SJCRH30 (cell line): ENCODE measurements at regions not wholly inside any gene's neighbourhood (a gene's known extent, or its start where the extent isn't known, plus 50 kb on each side); places are given as distances from the start of the nearest gene placed in this dataset.

Source experiments
- DNase-seq, 2 experiments: peaks; one replicate each; pipeline ENCODE4 v3.0.0-alpha.2; 2015 to 2020
- H3K27ac ChIP-seq: fragments of 250-450 bp; sonication (Bioruptor Pico); 2 replicates; pipeline ENCODE4 v1.5.1; 2020; ENCODE audit warnings: mild to moderate bottlenecking, moderate library complexity
- H3K27me3 ChIP-seq: fragments of 250-450 bp; sonication (Bioruptor Pico); 2 replicates; pipeline ENCODE4 v1.5.1; 2020; ENCODE audit warnings: mild to moderate bottlenecking, moderate library complexity
- H3K36me3 ChIP-seq: fragments of 250-450 bp; sonication (Bioruptor Pico); 2 replicates; pipeline ENCODE4 v1.5.1; 2020; ENCODE audit warnings: mild to moderate bottlenecking, moderate library complexity
- H3K4me1 ChIP-seq: fragments of 250-450 bp; sonication (Bioruptor Pico); 2 replicates; pipeline ENCODE4 v1.5.1; 2020; ENCODE audit warnings: mild to moderate bottlenecking, moderate library complexity
- H3K4me3 ChIP-seq: fragments of 250-450 bp; sonication (Bioruptor Pico); 2 replicates; pipeline ENCODE4 v1.5.1; 2020; ENCODE audit warnings: mild to moderate bottlenecking, moderate library complexity
- H3K9me3 ChIP-seq: fragments of 250-450 bp; sonication (Bioruptor Pico); replicated peaks from 2 replicates; pipeline ENCODE4 v1.5.1; 2020; ENCODE audit warnings: mild to moderate bottlenecking, moderate library complexity

DNA sequence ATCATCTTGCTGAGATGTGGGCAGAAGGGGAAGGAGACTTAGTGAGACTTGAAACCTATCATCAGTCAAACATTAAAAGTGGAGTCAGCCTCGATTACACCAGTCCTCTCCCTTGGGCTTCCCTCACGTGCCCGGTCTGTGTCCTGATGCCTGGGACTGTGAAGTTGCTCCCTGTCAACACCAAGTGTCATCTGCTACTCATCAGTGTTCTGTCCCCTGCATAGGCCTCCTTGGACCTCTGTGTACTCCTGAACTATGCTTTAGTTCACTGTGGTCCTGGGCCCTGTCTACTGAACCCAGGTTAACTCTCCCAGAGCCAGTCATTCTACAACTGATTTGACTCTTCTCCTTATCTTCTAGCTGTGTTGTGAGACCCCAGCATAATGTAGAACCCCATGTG is 506.3 kb downstream of the TYW1 start:
- no peak overlapping the region for H3K4me3 ChIP-seq
- DNase-seq: no peak
- no peaks in the 10 kb centered on the region for H3K9me3 ChIP-seq
- no peak overlapping the region for H3K27ac ChIP-seq
- no peaks in the 10 kb centered on the region for H3K27me3 ChIP-seq
- no peaks in the 10 kb centered on the region for H3K36me3 ChIP-seq
- H3K4me1 ChIP-seq: no peaks in the 10 kb centered on the region

DNA sequence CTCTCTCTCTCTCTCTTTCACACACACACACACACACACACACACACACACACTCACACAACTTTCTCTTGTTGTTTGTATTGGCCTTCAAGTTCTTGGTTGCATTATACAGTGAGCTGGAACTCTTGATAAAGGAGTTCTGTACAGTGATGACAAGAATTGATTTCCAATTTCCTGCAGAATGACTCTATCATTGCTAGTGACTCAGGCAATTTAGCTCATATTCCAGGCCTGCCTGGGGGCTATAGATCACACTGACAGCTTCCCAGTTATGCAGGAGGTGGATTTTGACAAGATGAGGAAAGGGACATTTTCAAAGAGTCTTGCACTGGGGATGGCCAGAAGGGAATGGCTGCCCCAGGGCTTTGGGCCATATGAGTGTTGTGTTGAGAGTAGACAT is 508.8 kb downstream of the TYW1 start:
- Histone ChIP-seq H3K36me3 (no peaks in the 10 kb centered on the region), H3K4me1 (no peaks in the 10 kb centered on the region), H3K4me3 (no peak overlapping the region), H3K27ac (no peak overlapping the region), H3K27me3 (no peaks in the 10 kb centered on the region), H3K9me3 (no peaks in the 10 kb centered on the region)
- no peak for DNase-seq

GRCh38 chr7:67512481-67512880 is 515.8 kb downstream of the TYW1 start:
- Histone ChIP-seq H3K9me3 (no peaks in the 10 kb centered on the region), H3K36me3 (no peaks in the 10 kb centered on the region), H3K27me3 (no peaks in the 10 kb centered on the region), H3K4me3 (no peak overlapping the region), H3K27ac (no peak overlapping the region), H3K4me1 (no peaks in the 10 kb centered on the region)
- DNase-seq: no peak

- no peak for DNase-seq
- H3K4me1 ChIP-seq: no peaks in the 10 kb centered on the region
- H3K27me3 ChIP-seq: no peaks in the 10 kb centered on the region; the same call in 1 of the 2 replicates
- no peak overlapping the region for H3K4me3 ChIP-seq
- no peaks in the 10 kb centered on the region for H3K36me3 ChIP-seq
- peaks cover 6% of the 10 kb centered on the region for H3K9me3 ChIP-seq
- H3K27ac ChIP-seq: no peak overlapping the region
These were observed 521.9 kb downstream of the TYW1 start for GRCh38 chr7:67518580-67518979.

DNA sequence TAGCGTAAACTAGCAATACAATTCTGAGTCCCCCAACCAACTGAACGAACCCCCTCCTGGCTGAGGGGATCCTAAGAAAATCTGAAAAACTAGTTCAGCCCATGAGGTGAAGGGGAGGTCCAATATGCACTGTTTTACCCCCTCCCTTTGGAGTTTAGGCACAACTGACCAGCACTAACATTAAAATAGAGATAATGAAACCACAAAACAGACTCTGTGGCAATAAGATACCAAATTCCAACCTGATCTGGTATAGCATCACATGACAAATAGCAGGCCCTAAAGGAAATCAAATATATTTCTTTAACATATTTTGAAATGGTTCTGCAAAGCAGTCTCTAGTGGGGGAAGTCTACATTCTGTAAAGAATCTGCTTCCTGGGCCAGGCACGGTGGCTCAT is 522.5 kb downstream of the TYW1 start:
- Histone ChIP-seq H3K4me1 (no peaks in the 10 kb centered on the region), H3K27ac (no peak overlapping the region), H3K9me3 (peaks cover 6% of the 10 kb centered on the region), H3K27me3 (no peaks in the 10 kb centered on the region; the same call in 1 of the 2 replicates), H3K4me3 (no peak overlapping the region), H3K36me3 (no peaks in the 10 kb centered on the region)
- no peak for DNase-seq

DNA sequence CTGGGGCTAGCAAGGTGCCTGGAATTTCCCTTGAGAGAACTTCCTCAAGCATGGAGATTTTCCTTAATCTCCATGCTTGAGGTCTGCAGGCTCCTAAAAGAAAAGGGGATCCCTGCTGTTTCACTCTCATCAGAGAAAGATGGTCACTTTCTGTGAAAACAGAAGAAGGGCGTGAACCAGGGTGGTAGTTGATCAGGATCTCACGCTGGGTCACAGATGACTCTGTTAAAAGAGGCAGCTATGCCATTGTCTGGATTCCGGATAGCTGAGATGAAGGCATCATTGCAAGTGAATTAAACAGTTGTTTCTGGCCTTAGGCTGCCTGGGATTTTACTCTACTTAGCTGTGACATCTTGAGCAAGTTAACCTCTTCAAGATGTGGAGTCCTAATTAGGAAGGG is 525.9 kb downstream of the TYW1 start:
- DNase-seq: no peak
- no peak overlapping the region for H3K4me3 ChIP-seq
- H3K4me1 ChIP-seq: no peaks in the 10 kb centered on the region
- H3K27ac ChIP-seq: no peak overlapping the region
- peaks cover 6% of the 10 kb centered on the region for H3K9me3 ChIP-seq
- peaks cover 5% of the 10 kb centered on the region; the same call in 1 of the 2 replicates for H3K27me3 ChIP-seq
- H3K36me3 ChIP-seq: no peaks in the 10 kb centered on the region

DNA sequence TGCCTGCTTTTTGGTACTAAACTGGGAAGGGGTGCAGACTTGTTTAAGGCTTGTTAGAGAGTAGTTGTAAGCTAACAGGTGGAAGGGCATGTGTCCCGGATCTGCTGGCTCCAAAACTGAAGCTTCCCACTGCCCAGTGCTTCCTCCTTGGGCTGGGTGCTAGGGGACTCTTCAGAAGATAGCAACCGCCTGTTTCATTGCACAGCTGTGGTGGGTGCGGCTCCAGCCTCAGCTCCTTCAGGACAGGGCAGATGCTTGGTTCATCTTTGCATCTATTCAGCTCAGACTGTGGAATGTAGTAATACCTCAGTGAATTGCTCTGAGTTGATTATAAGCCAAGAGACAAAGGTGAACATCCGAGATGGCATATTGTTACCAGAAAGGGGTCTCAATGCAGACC is 527.1 kb downstream of the TYW1 start:
- H3K9me3 ChIP-seq: peaks cover 6% of the 10 kb centered on the region
- no peaks in the 10 kb centered on the region for H3K4me1 ChIP-seq
- H3K27me3 ChIP-seq: peaks cover 10% of the 10 kb centered on the region; the same call in 1 of the 2 replicates
- DNase-seq: no peak
- H3K4me3 ChIP-seq: no peak overlapping the region
- H3K27ac ChIP-seq: no peak overlapping the region
- H3K36me3 ChIP-seq: no peaks in the 10 kb centered on the region

DNA sequence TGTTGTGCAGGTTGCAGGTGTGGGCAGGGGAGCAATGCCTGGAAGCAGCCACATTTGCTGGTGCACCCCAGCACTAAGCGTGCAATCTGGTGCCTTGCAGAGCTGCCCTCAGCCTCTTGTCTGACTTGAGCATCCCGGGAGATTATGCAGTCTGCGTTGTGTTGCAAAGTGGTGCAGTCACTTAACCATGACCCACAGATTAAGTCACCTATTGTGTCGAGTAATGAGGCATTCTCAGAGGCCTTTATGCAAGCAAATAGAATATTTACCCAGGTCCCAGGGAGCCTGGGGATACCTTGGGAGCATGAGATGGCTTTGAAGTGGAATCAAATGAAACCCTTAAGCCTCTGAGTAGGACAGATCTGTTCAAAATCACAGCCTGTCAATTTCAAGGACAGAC is 529.0 kb downstream of the TYW1 start:
- Histone ChIP-seq H3K27me3 (peaks cover 10% of the 10 kb centered on the region; the same call in 1 of the 2 replicates), H3K9me3 (no peaks in the 10 kb centered on the region), H3K27ac (no peak overlapping the region), H3K4me3 (no peak overlapping the region), H3K4me1 (no peaks in the 10 kb centered on the region), H3K36me3 (no peaks in the 10 kb centered on the region)
- no peak for DNase-seq

- Histone ChIP-seq H3K4me3 (no peak overlapping the region), H3K36me3 (no peaks in the 10 kb centered on the region), H3K9me3 (no peaks in the 10 kb centered on the region), H3K4me1 (no peaks in the 10 kb centered on the region), H3K27ac (no peak overlapping the region), H3K27me3 (no peaks in the 10 kb centered on the region)
- no peak for DNase-seq
These were observed 538.8 kb downstream of the TYW1 start for GRCh38 chr7:67535241-67535989.

DNA sequence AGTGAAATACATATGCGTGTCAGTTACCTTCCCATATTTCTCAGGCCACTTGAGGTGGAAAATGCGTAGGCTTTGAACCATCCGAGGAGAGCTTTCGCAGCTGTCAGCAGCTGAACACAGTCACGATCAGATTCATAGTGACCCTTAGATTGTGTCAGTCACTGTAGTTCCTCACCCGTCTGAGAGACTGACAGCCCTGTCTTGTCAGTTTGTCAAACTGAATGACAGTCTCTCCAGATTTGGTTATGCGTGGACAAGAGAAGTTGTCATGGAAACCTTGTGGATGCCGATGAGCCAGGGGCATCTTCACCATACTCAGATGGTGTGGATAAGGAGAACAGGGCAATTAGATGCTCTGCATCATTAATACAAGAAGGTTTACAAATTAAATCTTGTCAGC is 546.3 kb downstream of the TYW1 start:
- DNase-seq: no peak
- no peaks in the 10 kb centered on the region for H3K36me3 ChIP-seq
- H3K9me3 ChIP-seq: no peaks in the 10 kb centered on the region
- H3K4me1 ChIP-seq: no peaks in the 10 kb centered on the region
- H3K27ac ChIP-seq: no peak overlapping the region
- no peak overlapping the region for H3K4me3 ChIP-seq
- H3K27me3 ChIP-seq: no peaks in the 10 kb centered on the region

DNA sequence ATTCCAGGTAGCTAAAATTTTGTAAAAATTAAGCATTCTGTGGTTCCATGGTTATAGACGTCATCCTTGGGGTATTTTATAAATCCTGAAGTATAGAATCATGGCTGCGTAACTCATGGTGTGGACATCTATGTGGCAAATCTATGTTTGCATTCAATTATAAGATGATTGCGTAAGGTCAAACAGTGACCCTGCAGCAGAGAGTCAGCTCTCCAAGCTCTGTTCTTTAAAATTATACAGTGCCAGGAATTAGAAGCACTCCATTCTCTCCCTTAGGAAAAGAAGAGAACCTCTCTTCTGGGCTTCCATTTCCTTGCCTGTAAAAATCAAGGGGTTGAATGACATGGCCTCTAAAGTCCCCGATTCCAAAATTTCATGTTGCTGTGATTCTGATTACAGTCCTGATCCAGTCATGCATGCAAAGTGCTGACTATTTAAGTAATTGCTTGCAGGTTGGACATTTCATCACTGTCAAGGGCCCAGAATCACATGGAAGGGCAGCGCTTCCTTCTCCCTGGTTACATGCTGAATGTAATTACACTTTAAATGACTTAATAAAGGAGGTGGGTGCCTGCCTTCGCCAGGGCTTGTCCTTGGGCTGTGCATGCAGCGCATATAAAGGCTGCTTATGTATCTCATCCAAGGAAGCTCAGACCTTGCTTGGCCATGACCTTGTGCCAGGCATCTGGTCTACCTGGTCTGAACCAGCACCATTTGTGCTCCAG is 550.7 kb downstream of the TYW1 start:
- no peak for DNase-seq

GRCh38 chr7:67549126-67549525 is 552.5 kb downstream of the TYW1 start:
- Histone ChIP-seq H3K4me3 (no peak overlapping the region), H3K27ac (no peak overlapping the region), H3K9me3 (no peaks in the 10 kb centered on the region), H3K36me3 (no peaks in the 10 kb centered on the region), H3K4me1 (0 out of 2 replicates have a peak, but pooled peaks cover 2% of the 10 kb centered on the region), H3K27me3 (no peaks in the 10 kb centered on the region)
- peak in 1 of 2 experiments; percentile 10 for DNase-seq

More for the DNA sequence above, 550.7 kb downstream of the TYW1 start:
- Histone ChIP-seq H3K36me3 (no peaks in the 10 kb centered on the region), H3K9me3 (no peaks in the 10 kb centered on the region), H3K27ac (no peak overlapping the region), H3K4me1 (no peaks in the 10 kb centered on the region), H3K4me3 (no peak overlapping the region), H3K27me3 (no peaks in the 10 kb centered on the region)

DNA sequence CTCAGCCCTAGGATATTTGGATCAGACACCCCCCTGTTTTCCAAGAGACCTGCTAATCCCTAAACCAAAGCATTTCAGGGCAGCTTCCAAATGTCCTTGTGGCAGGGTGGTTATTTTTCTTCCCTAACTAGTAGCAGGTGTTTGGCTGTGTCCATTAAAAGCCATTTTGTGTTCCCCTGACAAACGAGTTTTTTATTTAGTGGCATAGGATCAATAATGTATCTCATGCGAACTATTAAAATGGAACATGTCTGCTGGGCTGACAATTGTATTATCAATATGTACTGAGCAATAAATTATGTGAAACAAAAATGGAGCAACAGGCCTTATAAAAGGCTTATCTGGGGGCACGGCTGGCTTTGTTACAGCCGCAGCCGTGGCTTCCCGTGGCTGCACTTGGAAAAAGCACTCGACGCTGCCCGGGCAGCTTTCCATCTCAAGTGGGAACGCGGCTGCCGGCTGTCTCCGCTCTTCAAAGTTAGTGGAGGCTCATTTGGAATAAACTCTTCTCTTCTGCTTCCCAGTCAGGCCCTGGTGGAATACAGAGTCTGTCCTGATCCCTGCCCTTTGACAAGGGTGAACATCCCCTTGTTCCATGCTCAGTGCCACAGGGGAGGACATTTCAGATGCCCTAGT is 554.3 kb downstream of the TYW1 start:
- no peak overlapping the region for H3K27ac ChIP-seq

GRCh38 chr7:67552738-67553137 is 556.1 kb downstream of the TYW1 start:
- Histone ChIP-seq H3K36me3 (no peaks in the 10 kb centered on the region), H3K27ac (no peak overlapping the region), H3K4me3 (no peak overlapping the region), H3K4me1 (0 out of 2 replicates have a peak, but pooled peaks cover 2% of the 10 kb centered on the region), H3K27me3 (no peaks in the 10 kb centered on the region; the same call in 1 of the 2 replicates), H3K9me3 (no peaks in the 10 kb centered on the region)
- DNase-seq: no peak

More for the DNA sequence above, 554.3 kb downstream of the TYW1 start:
- Histone ChIP-seq H3K36me3 (no peaks in the 10 kb centered on the region), H3K4me1 (0 out of 2 replicates have a peak, but pooled peaks cover 2% of the 10 kb centered on the region), H3K27me3 (no peaks in the 10 kb centered on the region), H3K9me3 (no peaks in the 10 kb centered on the region), H3K4me3 (no peak overlapping the region)
- DNase-seq: peak in 1 of 2 experiments; percentile 19

- Histone ChIP-seq H3K36me3 (no peaks in the 10 kb centered on the region; the same call in 1 of the 2 replicates), H3K4me3 (no peak overlapping the region), H3K27ac (no peak overlapping the region), H3K4me1 (0 out of 2 replicates have a peak, but pooled peaks cover 2% of the 10 kb centered on the region), H3K27me3 (no peaks in the 10 kb centered on the region; the same call in 1 of the 2 replicates), H3K9me3 (no peaks in the 10 kb centered on the region)
- DNase-seq: no peak
These were observed 556.7 kb downstream of the TYW1 start for GRCh38 chr7:67553378-67553777.
